KMS-11 (cell line): ENCODE measurements at regions not wholly inside any gene's neighbourhood (a gene's known extent, or its start where the extent isn't known, plus 50 kb on each side); places are given as distances from the start of the nearest gene placed in this dataset.

Experiments used
- H2AFZ ChIP-seq: fragments of 200-600 bp; sonication (generic); 2 replicates; pipeline ENCODE4 v1.6.1; 2016; ENCODE audit warnings: antibody characterized with exemption, mixed run types, low read depth
- H3K27ac ChIP-seq: fragments of 200-600 bp; sonication (generic); 2 replicates; pipeline ENCODE4 v1.6.1; 2016; ENCODE audit warnings: mild to moderate bottlenecking, mixed run types
- H3K27me3 ChIP-seq: fragments of 200-600 bp; sonication (generic); 2 replicates; pipeline ENCODE4 v1.6.1; 2017; ENCODE audit warnings: mild to moderate bottlenecking, low read depth, mixed run types, moderate library complexity; ENCODE audit not compliant: insufficient read depth
- H3K36me3 ChIP-seq: fragments of 200-600 bp; sonication (generic); 2 replicates; pipeline ENCODE4 v1.6.1; 2017; ENCODE audit warnings: mild to moderate bottlenecking, mixed run types; ENCODE audit not compliant: insufficient read depth
- H3K4me1 ChIP-seq: fragments of 200-600 bp; sonication (generic); 2 replicates; pipeline ENCODE4 v1.6.1; 2016; ENCODE audit warnings: mild to moderate bottlenecking, low read depth, mixed run types; ENCODE audit not compliant: poor library complexity, severe bottlenecking
- H3K4me2 ChIP-seq: fragments of 200-600 bp; sonication (generic); 2 replicates; pipeline ENCODE4 v1.7.0; 2016; ENCODE audit warnings: mild to moderate bottlenecking, mixed run types
- H3K4me3 ChIP-seq: fragments of 200-600 bp; sonication (generic); IDR thresholded peaks from 2 replicates; pipeline ENCODE4 v1.6.1; 2017; ENCODE audit warnings: low read depth, low read length, mixed read lengths; ENCODE audit not compliant: insufficient read depth
- H3K79me2 ChIP-seq: fragments of 200-600 bp; sonication (generic); 2 replicates; pipeline ENCODE4 v1.6.1; 2016; ENCODE audit warnings: low read depth, mixed run types; ENCODE audit not compliant: insufficient read depth
- H3K9ac ChIP-seq: fragments of 200-600 bp; sonication (generic); 2 replicates; pipeline ENCODE4 v1.6.1; 2016; ENCODE audit warnings: mild to moderate bottlenecking, mixed run types
- H4K20me1 ChIP-seq: fragments of 200-600 bp; sonication (generic); 2 replicates; pipeline ENCODE4 v1.6.1; 2016; ENCODE audit warnings: mild to moderate bottlenecking, mixed run types; ENCODE audit not compliant: insufficient read depth
- CTCF ChIP-seq: fragments of 200-600 bp; sonication (generic); conservative IDR thresholded peaks from 2 replicates; pipeline ENCODE4 v1.6.1; 2017; ENCODE audit warnings: low read depth, mild to moderate bottlenecking, antibody characterized with exemption, low read length, moderate library complexity, mixed read lengths

- no peak overlapping the region for H3K4me2 ChIP-seq
- H3K4me3 ChIP-seq = no peak overlapping the region
- no peak overlapping the region for H3K9ac ChIP-seq
- H3K79me2 ChIP-seq = no peaks in the 10 kb centered on the region
- H3K27me3 ChIP-seq = no peaks in the 10 kb centered on the region
- no peak for TF ChIP-seq CTCF
- H4K20me1 ChIP-seq = no peaks in the 10 kb centered on the region
- H3K27ac ChIP-seq = no peak overlapping the region
- no peak overlapping the region for H2AFZ ChIP-seq
- H3K36me3 ChIP-seq = no peaks in the 10 kb centered on the region
- no peaks in the 10 kb centered on the region for H3K4me1 ChIP-seq
Observed at GRCh38 chr11:116665523-116665922, 107.3 kb downstream of the BUD13 start.

GRCh38 chr11:116661056-116661455 is 111.7 kb downstream of the BUD13 start:
- TF ChIP-seq CTCF = no peak
- no peak overlapping the region for H3K4me3 ChIP-seq
- no peaks in the 10 kb centered on the region for H3K4me1 ChIP-seq
- H2AFZ ChIP-seq = no peak overlapping the region
- H3K27ac ChIP-seq = no peak overlapping the region
- H3K79me2 ChIP-seq = no peaks in the 10 kb centered on the region
- H3K36me3 ChIP-seq = no peaks in the 10 kb centered on the region
- no peaks in the 10 kb centered on the region for H3K27me3 ChIP-seq
- no peaks in the 10 kb centered on the region for H4K20me1 ChIP-seq
- H3K9ac ChIP-seq = no peak overlapping the region
- no peak overlapping the region for H3K4me2 ChIP-seq

GRCh38 chr11:116660011-116660410 is 112.8 kb downstream of the BUD13 start:
- Histone ChIP-seq H3K4me1 (no peaks in the 10 kb centered on the region), H2AFZ (no peak overlapping the region), H3K36me3 (no peaks in the 10 kb centered on the region), H3K27me3 (no peaks in the 10 kb centered on the region), H4K20me1 (no peaks in the 10 kb centered on the region), H3K27ac (no peak overlapping the region), H3K79me2 (no peaks in the 10 kb centered on the region), H3K4me2 (no peak overlapping the region), H3K9ac (no peak overlapping the region), H3K4me3 (no peak overlapping the region)
- TF ChIP-seq CTCF = no peak

- Histone ChIP-seq H3K79me2 (no peaks in the 10 kb centered on the region), H3K27ac (no peak overlapping the region), H3K4me2 (no peak overlapping the region), H2AFZ (no peak overlapping the region), H3K27me3 (no peaks in the 10 kb centered on the region), H3K9ac (no peak overlapping the region), H3K36me3 (no peaks in the 10 kb centered on the region), H3K4me3 (no peak overlapping the region), H4K20me1 (no peaks in the 10 kb centered on the region), H3K4me1 (no peaks in the 10 kb centered on the region)
- TF ChIP-seq CTCF = no peak
Observed at GRCh38 chr11:116658876-116659535, 113.8 kb downstream of the BUD13 start.
